ENCODE measurements at regions not wholly inside any gene's neighbourhood (a gene's known extent, or its start where the extent isn't known, plus 50 kb on each side); places are given as distances from the start of the nearest gene placed in this dataset.
"Not testable (repeated sequence)": the region's sequence is repeated elsewhere in the genome, so short reads cannot be mapped to it uniquely, and the experiment has no call there.

- Histone ChIP-seq H3K4me2 (no peak overlapping the region), H3K4me1 (peaks cover 12% of the 10 kb centered on the region), H4K20me1 (no peaks in the 10 kb centered on the region), H3K9me3 (peaks cover 6% of the 10 kb centered on the region; the same call in 1 of the 2 replicates), H3K27ac (no peak overlapping the region), H3K4me3 (no peak overlapping the region), H3K27me3 (no peaks in the 10 kb centered on the region), H3K9ac (no peak overlapping the region), H3K36me3 (no peaks in the 10 kb centered on the region)
- TF ChIP-seq Cebpa-rat (IDR thresholded peaks at IDR 0.05) = no peak
Measured at GRCh38 chr12:66744956-66745383, 66.1 kb upstream of the GRIP1 start.

GRCh38 chr12:66746489-66747201 lies 67.8 kb upstream of the GRIP1 start:
- no peak overlapping the region for H3K9ac ChIP-seq

GRCh38 chr12:66751432-66752113 lies 72.7 kb upstream of the GRIP1 start:
- Histone ChIP-seq H3K9me3 (peaks cover 6% of the 10 kb centered on the region; the same call in 1 of the 2 replicates), H4K20me1 (no peaks in the 10 kb centered on the region), H3K4me2 (no peak overlapping the region), H3K36me3 (no peaks in the 10 kb centered on the region), H3K4me3 (no peak overlapping the region), H3K4me1 (peaks cover 7% of the 10 kb centered on the region; the same call in 1 of the 2 replicates), H3K27me3 (no peaks in the 10 kb centered on the region), H3K9ac (no peak overlapping the region), H3K27ac (no peak overlapping the region)
- no peak for TF ChIP-seq Cebpa-rat (IDR thresholded peaks at IDR 0.05)

More at GRCh38 chr12:66746489-66747201, 67.8 kb upstream of the GRIP1 start:
- no peak overlapping the region for H3K27ac ChIP-seq
- no peak overlapping the region for H3K4me3 ChIP-seq
- no peaks in the 10 kb centered on the region for H3K36me3 ChIP-seq
- no peaks in the 10 kb centered on the region for H3K27me3 ChIP-seq
- peaks cover 12% of the 10 kb centered on the region for H3K4me1 ChIP-seq
- no peaks in the 10 kb centered on the region for H4K20me1 ChIP-seq
- peaks cover 6% of the 10 kb centered on the region; the same call in 1 of the 2 replicates for H3K9me3 ChIP-seq
- H3K4me2 ChIP-seq = no peak overlapping the region
- TF ChIP-seq Cebpa-rat (IDR thresholded peaks at IDR 0.05) = no peak

DNA sequence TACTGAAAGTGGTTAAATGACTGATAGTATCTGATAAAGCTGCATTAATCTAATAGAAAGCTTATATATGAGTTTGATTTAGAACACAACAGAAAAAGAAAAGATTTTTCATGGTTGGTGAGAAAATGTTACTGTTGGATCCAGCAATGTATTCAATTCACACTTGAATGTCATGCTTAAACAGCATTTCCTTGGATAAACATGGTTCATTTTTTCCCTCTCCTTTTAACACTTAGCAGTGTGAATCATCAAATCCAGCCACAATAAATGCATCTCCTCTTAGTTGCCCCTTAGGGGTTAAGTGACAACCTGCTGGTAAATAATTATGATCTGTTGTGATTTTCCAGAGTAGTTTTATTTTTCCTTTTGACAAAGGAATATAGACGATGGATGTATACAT lies 74.9 kb upstream of the GRIP1 start:
- H3K9me3 ChIP-seq = peaks cover 10% of the 10 kb centered on the region
- no peak overlapping the region for H3K27ac ChIP-seq
- TF ChIP-seq Cebpa-rat (IDR thresholded peaks at IDR 0.05) = no peak
- H3K4me3 ChIP-seq = no peak overlapping the region
- H4K20me1 ChIP-seq = no peaks in the 10 kb centered on the region
- H3K9ac ChIP-seq = no peak overlapping the region
- H3K4me2 ChIP-seq = no peak overlapping the region
- no peaks in the 10 kb centered on the region for H3K27me3 ChIP-seq
- H3K4me1 ChIP-seq = peaks cover 7% of the 10 kb centered on the region; the same call in 1 of the 2 replicates
- no peaks in the 10 kb centered on the region for H3K36me3 ChIP-seq

DNA sequence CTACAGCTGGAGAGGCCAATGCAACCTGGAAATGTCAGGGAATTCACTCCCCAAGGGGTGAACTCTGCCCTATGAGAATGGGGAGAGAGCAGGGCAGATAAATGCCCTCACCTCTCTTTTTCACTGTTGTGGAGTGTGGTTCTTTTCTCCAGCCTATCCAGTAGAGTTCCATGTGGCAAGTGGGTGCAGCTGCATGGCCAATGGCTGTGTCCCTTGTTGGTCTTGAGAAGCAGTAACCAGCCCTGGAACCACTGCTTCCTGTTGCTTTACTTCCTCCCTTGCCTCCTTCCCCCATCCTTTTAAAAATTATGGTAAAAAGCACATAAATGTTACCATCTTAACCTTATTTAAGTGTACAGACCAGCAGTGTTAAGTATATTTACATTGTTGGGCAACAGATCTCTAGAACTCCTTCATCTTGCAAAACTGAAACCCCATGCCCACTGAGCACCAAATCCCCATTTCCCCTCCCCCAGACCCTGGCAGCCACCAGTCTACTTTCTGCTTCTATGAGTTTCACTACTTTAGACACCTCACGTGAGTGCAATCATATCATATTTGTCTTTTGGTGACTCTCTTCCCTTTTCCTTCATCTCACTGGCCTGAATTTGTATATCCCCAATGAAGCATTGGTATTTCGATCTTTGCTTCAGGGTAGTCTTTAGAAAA lies 77.0 kb upstream of the GRIP1 start:
- Histone ChIP-seq H3K36me3 (no peaks in the 10 kb centered on the region), H3K27me3 (no peaks in the 10 kb centered on the region), H3K27ac (no peak overlapping the region), H3K9me3 (peaks cover 22% of the 10 kb centered on the region), H3K9ac (no peak overlapping the region), H3K4me1 (peaks cover 7% of the 10 kb centered on the region; the same call in 1 of the 2 replicates), H4K20me1 (no peaks in the 10 kb centered on the region), H3K4me3 (no peak overlapping the region), H3K4me2 (peak overlapping the region; percentile 18; the same call in 1 of the 2 replicates)
- TF ChIP-seq Cebpa-rat (IDR thresholded peaks at IDR 0.05) = no peak

DNA sequence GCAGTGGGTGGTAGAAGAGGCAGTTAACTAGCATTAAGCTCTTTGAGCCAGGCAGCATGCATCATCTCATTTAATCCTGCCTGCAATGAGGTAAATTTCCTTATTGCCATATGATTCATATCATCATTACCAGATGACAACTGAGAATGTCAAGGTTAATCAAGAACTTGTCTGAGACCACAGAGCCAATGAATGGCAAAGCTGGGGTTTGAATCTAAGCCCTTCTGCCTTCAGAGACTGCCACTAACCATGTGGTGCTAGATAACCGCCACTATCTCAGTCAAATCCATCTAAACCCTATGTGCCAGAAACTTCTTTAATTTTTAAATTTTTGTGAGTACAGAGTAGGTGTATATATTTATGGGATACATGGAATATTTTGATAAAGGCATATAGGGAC lies 77.8 kb upstream of the GRIP1 start:
- Histone ChIP-seq H3K36me3 (no peaks in the 10 kb centered on the region), H4K20me1 (no peaks in the 10 kb centered on the region), H3K4me3 (no peak overlapping the region), H3K27me3 (no peaks in the 10 kb centered on the region), H3K9ac (no peak overlapping the region), H3K4me2 (no peak overlapping the region), H3K4me1 (peaks cover 7% of the 10 kb centered on the region; the same call in 1 of the 2 replicates), H3K9me3 (peaks cover 25% of the 10 kb centered on the region), H3K27ac (no peak overlapping the region)
- TF ChIP-seq Cebpa-rat (IDR thresholded peaks at IDR 0.05) = no peak

GRCh38 chr12:66760122-66760521 lies 81.2 kb upstream of the GRIP1 start:
- H3K27me3 ChIP-seq, H3K27ac ChIP-seq, H3K4me2 ChIP-seq, H3K4me3 ChIP-seq, H3K4me1 ChIP-seq, H3K36me3 ChIP-seq, H3K9ac ChIP-seq, H4K20me1 ChIP-seq: not testable (repeated sequence)
- peaks cover 25% of the 10 kb centered on the region for H3K9me3 ChIP-seq

DNA sequence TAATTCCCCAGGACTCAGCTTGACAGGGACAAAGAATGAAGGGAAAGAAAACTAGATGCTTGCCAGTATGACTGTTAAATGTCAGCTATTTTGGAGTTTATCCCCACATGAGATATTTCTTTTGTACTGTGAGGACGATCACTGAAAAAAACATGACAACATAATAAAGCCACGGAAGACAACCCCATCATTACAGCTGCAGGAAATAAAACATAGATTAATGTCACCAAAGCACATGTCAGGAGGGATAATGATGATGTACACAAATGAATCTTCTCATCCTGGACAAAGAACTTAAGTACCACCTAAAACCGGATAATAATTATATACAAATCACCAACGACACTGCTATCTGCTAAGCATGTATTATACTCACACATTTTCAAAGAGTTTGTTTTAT lies 84.6 kb upstream of the GRIP1 start:
- Histone ChIP-seq H3K4me2 (no peak overlapping the region), H3K9ac (no peak overlapping the region), H4K20me1 (no peaks in the 10 kb centered on the region), H3K4me1 (peaks cover 17% of the 10 kb centered on the region), H3K9me3 (peaks cover 25% of the 10 kb centered on the region), H3K27ac (no peak overlapping the region), H3K36me3 (no peaks in the 10 kb centered on the region), H3K27me3 (no peaks in the 10 kb centered on the region), H3K4me3 (no peak overlapping the region)
- no peak for TF ChIP-seq Cebpa-rat (IDR thresholded peaks at IDR 0.05)

DNA sequence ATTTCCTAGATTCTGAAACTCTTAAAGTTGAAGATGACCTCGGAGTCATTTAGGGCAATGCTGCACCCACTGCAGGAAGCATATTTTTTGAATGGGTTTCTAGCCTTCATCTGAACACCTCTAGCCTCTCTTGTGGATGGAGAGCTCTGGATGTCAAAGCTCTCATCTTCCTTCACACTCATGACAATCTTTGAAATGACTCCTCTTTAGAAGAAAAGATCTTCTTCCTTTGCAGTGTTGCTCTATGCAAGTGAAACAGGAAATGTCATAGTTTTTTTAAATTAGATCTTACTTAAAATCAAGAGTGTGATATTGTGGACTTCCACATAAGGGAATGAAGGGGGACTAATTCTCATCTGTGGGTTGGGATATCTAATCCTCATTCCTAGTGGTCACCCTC lies 86.3 kb upstream of the GRIP1 start:
- no peaks in the 10 kb centered on the region for H4K20me1 ChIP-seq
- H3K36me3 ChIP-seq = no peaks in the 10 kb centered on the region
- no peak overlapping the region for H3K4me3 ChIP-seq
- H3K27me3 ChIP-seq = no peaks in the 10 kb centered on the region
- no peak overlapping the region for H3K4me2 ChIP-seq
- peaks cover 17% of the 10 kb centered on the region for H3K4me1 ChIP-seq
- no peak overlapping the region for H3K9ac ChIP-seq
- no peak overlapping the region for H3K27ac ChIP-seq
- no peak for TF ChIP-seq Cebpa-rat (IDR thresholded peaks at IDR 0.05)
- peaks cover 10% of the 10 kb centered on the region for H3K9me3 ChIP-seq

DNA sequence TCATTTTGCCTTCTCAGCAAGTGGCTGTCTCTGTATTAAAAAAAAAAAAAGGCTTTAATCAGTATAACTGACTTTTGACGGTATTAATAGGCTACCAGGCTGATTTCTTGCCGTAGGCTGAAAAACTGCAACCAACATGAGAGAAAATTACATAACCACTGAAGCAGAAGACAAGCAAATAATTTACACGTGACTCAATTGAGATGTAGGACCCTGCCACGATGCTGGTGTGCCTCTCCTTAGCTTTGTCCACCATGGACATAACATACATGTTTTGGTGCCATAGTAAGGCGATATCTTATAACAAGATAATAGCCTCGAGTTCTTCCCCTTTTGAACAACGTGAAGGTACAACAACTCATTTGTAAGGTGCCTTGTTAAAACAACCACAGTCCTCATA lies 88.7 kb upstream of the GRIP1 start:
- Histone ChIP-seq H3K27me3 (no peaks in the 10 kb centered on the region), H3K4me1 (peaks cover 17% of the 10 kb centered on the region), H3K9me3 (no peaks in the 10 kb centered on the region), H3K4me3 (no peak overlapping the region), H3K27ac (no peak overlapping the region), H3K4me2 (0 out of 2 replicates have a peak overlapping the region, but pooled peaks have one; percentile 5), H3K36me3 (no peaks in the 10 kb centered on the region), H3K9ac (no peak overlapping the region), H4K20me1 (no peaks in the 10 kb centered on the region)
- no peak for TF ChIP-seq Cebpa-rat (IDR thresholded peaks at IDR 0.05)
